Keratinocyte (primary cell): ENCODE measurements at regions not wholly inside any gene's neighbourhood (a gene's known extent, or its start where the extent isn't known, plus 50 kb on each side); places are given as distances from the start of the nearest gene placed in this dataset.

ENCODE experiments used
- EZH2 ChIP-seq: IDR thresholded peaks from one replicate; pipeline ENCODE4 v1.6.1; 2012; ENCODE audit warnings: inconsistent platforms, mild to moderate bottlenecking, low read length, moderate library complexity
- TF ChIP-seq, protein P1 (sequence below), 3 experiments: IDR thresholded peaks in 1 of 3; conservative IDR thresholded peaks in 1 of 3; optimal IDR thresholded peaks in 1 of 3; 2 replicates in 2 of 3; 3 replicates in 1 of 3; pipeline versions ENCODE3 to v1.5.1; 2011; ENCODE audit warnings: low read length in 3 of 3, mild to moderate bottlenecking in 3 of 3, moderate library complexity in 2 of 3, control low read depth in 1 of 3, inconsistent platforms in 1 of 3; ENCODE audit not compliant: insufficient read depth in 2 of 3; ENCODE audit errors: extremely low read depth in 1 of 3

DNA sequence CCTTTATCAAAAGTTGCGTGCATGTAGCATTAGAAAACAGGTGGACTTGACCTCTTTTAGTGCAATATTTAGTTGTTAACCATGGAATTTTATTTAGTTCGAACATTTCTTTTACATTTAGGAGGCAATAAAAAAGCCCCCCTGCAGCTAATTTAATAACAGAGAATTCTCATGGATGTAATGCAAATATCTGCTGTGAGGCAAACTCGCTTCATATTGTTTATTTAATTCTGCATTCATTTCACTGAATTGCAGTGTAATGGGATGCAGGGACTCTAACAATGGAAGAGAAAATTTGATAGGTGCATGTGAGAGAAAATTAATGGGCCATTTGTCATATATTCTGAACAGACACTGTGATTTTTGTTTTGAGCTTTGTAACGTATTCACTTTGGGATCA, 205.1 kb upstream of the CHD1 start:
- no peak for TF ChIP-seq EZH2
- TF ChIP-seq, protein P1, sequence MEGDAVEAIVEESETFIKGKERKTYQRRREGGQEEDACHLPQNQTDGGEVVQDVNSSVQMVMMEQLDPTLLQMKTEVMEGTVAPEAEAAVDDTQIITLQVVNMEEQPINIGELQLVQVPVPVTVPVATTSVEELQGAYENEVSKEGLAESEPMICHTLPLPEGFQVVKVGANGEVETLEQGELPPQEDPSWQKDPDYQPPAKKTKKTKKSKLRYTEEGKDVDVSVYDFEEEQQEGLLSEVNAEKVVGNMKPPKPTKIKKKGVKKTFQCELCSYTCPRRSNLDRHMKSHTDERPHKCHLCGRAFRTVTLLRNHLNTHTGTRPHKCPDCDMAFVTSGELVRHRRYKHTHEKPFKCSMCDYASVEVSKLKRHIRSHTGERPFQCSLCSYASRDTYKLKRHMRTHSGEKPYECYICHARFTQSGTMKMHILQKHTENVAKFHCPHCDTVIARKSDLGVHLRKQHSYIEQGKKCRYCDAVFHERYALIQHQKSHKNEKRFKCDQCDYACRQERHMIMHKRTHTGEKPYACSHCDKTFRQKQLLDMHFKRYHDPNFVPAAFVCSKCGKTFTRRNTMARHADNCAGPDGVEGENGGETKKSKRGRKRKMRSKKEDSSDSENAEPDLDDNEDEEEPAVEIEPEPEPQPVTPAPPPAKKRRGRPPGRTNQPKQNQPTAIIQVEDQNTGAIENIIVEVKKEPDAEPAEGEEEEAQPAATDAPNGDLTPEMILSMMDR (optimal IDR thresholded peaks at IDR 0.05 in 1 of 3, IDR thresholded peaks at IDR 0.05 in 1 of 3, conservative IDR thresholded peaks at IDR 0.05 in 1 of 3; ENCODE audit: extremely low read depth in 1 of 3, insufficient read depth in 2 of 3, low read length in 3 of 3) = no peak
